ENCODE measurements at regions not wholly inside any gene's neighbourhood (a gene's known extent, or its start where the extent isn't known, plus 50 kb on each side); places are given as distances from the start of the nearest gene placed in this dataset.
A peak's percentile ranks its signal among the peaks of the same experiment; 100 is the strongest.

GRCh38 chr7:25279705-25280104 is 51.4 kb upstream of the NPVF start:
- DNase-seq = no peak

- DNase-seq = no peak
These were observed 51.9 kb upstream of the NPVF start for GRCh38 chr7:25280181-25280580.

- DNase-seq = no peak
These were observed 53.9 kb upstream of the NPVF start for GRCh38 chr7:25282194-25282593.

- no peak for DNase-seq
These were observed 58.5 kb upstream of the NPVF start for GRCh38 chr7:25286756-25287155.

GRCh38 chr7:25287291-25287690 is 59.0 kb upstream of the NPVF start:
- DNase-seq = no peak

- peak; percentile 62 for DNase-seq
These were observed 60.4 kb upstream of the NPVF start for GRCh38 chr7:25288556-25289307.

- DNase-seq = no peak
These were observed 61.2 kb upstream of the NPVF start for GRCh38 chr7:25289518-25289917.

GRCh38 chr7:25294624-25295023 is 66.3 kb upstream of the NPVF start:
- DNase-seq = no peak

- DNase-seq = no peak
These were observed 67.1 kb upstream of the NPVF start for GRCh38 chr7:25295387-25295786.

GRCh38 chr7:25296086-25296485 is 67.8 kb upstream of the NPVF start:
- no peak for DNase-seq

GRCh38 chr7:25297278-25297677 is 69.0 kb upstream of the NPVF start:
- DNase-seq = no peak

- DNase-seq = peak; percentile 71
These were observed 75.2 kb upstream of the NPVF start for GRCh38 chr7:25303281-25304181.

- no peak for DNase-seq
These were observed 76.4 kb upstream of the NPVF start for GRCh38 chr7:25304691-25305090.

- no peak for DNase-seq
These were observed 77.5 kb upstream of the NPVF start for GRCh38 chr7:25305831-25306230.

- DNase-seq = no peak
These were observed 79.3 kb upstream of the NPVF start for GRCh38 chr7:25307624-25308023.

- DNase-seq = no peak
These were observed 80.0 kb upstream of the NPVF start for GRCh38 chr7:25308246-25308645.

GRCh38 chr7:25308906-25309705 is 80.8 kb upstream of the NPVF start:
- no peak for DNase-seq

GRCh38 chr7:25310896-25311295 is 82.6 kb upstream of the NPVF start:
- DNase-seq = no peak

GRCh38 chr7:25311346-25311745 is 83.1 kb upstream of the NPVF start:
- no peak for DNase-seq

- DNase-seq = no peak
These were observed 84.7 kb upstream of the NPVF start for GRCh38 chr7:25312968-25313367.

GRCh38 chr7:25313526-25313925 is 85.2 kb upstream of the NPVF start:
- no peak for DNase-seq

GRCh38 chr7:25314094-25314730 is 85.9 kb upstream of the NPVF start:
- DNase-seq = no peak
